ENCODE measurements at regions not wholly inside any gene's neighbourhood (a gene's known extent, or its start where the extent isn't known, plus 50 kb on each side); places are given as distances from the start of the nearest gene placed in this dataset.
A peak's percentile ranks its signal among the peaks of the same experiment; 100 is the strongest.

GRCh38 chr1:73034271-73034670 lies 751.9 kb upstream of the NEGR1 start:
- 27 to 30% methylated on average over 4 of the region's 4 CpGs for WGBS, 2 experiments (ENCODE audit: low coverage in 1 of 2, low lambda C conversion rate in 2 of 2, missing lambda C conversion rate in 2 of 2)
- in situ Hi-C loops (cut with MboI), result no loop called here
- no peak overlapping the region for H3K4me3 ChIP-seq
- no peaks in the 10 kb centered on the region for H3F3A ChIP-seq (ENCODE audit: insufficient read depth)
- H3K4me1 ChIP-seq (ENCODE audit: insufficient read depth), result no peaks in the 10 kb centered on the region
- H3K27ac ChIP-seq, result no peak overlapping the region
- DNase-seq, result no peak
- no peaks in the 10 kb centered on the region for H3K9me2 ChIP-seq (ENCODE audit: insufficient read depth)
- no peaks in the 10 kb centered on the region for H3K36me3 ChIP-seq (ENCODE audit: low read depth)
- H3K79me2 ChIP-seq (ENCODE audit: insufficient read depth), result no peaks in the 10 kb centered on the region
- H4K20me1 ChIP-seq (ENCODE audit: insufficient read depth), result no peaks in the 10 kb centered on the region
- H3K27me3 ChIP-seq (replicated peaks; ENCODE audit: insufficient read depth), result no peaks in the 10 kb centered on the region
- no peaks in the 10 kb centered on the region for H3K9me3 ChIP-seq (ENCODE audit: low read depth)
- H3K4me2 ChIP-seq (ENCODE audit: unreplicated experiment), result no peak overlapping the region
- H3K9ac ChIP-seq, result no peak overlapping the region
- TF ChIP-seq EZH2phosphoT487 (IDR thresholded peaks at IDR 0.05; ENCODE audit: insufficient read depth, low read depth) (no peak), EZH2 (IDR thresholded peaks at IDR 0.05; ENCODE audit: insufficient read depth, poor library complexity, severe bottlenecking) (no peak)
- H2AFZ ChIP-seq, result no peak overlapping the region

DNA sequence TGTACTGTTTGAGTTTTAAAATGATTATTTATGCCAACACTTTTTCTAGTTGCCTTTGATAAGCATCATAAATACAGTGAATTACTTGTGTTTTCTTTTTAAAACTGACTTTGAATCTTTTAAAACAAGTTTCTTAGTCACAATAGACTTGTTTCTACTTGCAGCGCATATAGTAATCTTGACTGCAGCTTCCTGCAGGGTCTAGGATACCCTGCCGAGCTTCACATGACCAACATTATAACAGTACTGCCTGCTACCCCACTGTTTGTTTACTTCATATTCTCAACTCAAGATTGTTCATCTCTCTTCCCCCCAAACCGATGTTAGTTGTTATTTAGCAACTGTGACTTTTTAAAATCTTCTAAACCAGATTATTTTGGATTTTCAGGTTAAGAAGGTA lies 751.3 kb upstream of the NEGR1 start:
- Histone ChIP-seq H3F3A (ENCODE audit: insufficient read depth) (no peaks in the 10 kb centered on the region), H3K9ac (no peak overlapping the region), H3K4me1 (ENCODE audit: insufficient read depth) (no peaks in the 10 kb centered on the region), H3K9me3 (ENCODE audit: low read depth) (no peaks in the 10 kb centered on the region), H3K9me2 (ENCODE audit: insufficient read depth) (no peaks in the 10 kb centered on the region), H3K4me2 (ENCODE audit: unreplicated experiment) (no peak overlapping the region), H3K27me3 (replicated peaks; ENCODE audit: insufficient read depth) (no peaks in the 10 kb centered on the region), H3K79me2 (ENCODE audit: insufficient read depth) (no peaks in the 10 kb centered on the region), H4K20me1 (ENCODE audit: insufficient read depth) (no peaks in the 10 kb centered on the region), H3K27ac (no peak overlapping the region), H2AFZ (no peak overlapping the region), H3K36me3 (ENCODE audit: low read depth) (no peaks in the 10 kb centered on the region), H3K4me3 (no peak overlapping the region)
- in situ Hi-C loops (cut with MboI), result no loop called here
- TF ChIP-seq EZH2phosphoT487 (IDR thresholded peaks at IDR 0.05; ENCODE audit: insufficient read depth, low read depth), result no peak
- TF ChIP-seq EZH2 (IDR thresholded peaks at IDR 0.05; ENCODE audit: insufficient read depth, poor library complexity, severe bottlenecking), result no peak
- WGBS, 2 experiments (ENCODE audit: low coverage in 1 of 2, low lambda C conversion rate in 2 of 2, missing lambda C conversion rate in 2 of 2), result 27 to 33% methylated on average over 3 of the region's 3 CpGs
- DNase-seq, result no peak

- Histone ChIP-seq H3K4me1 (ENCODE audit: insufficient read depth) (no peaks in the 10 kb centered on the region), H3K79me2 (ENCODE audit: insufficient read depth) (no peaks in the 10 kb centered on the region), H4K20me1 (ENCODE audit: insufficient read depth) (no peaks in the 10 kb centered on the region), H3F3A (ENCODE audit: insufficient read depth) (no peaks in the 10 kb centered on the region), H3K36me3 (ENCODE audit: low read depth) (no peaks in the 10 kb centered on the region), H3K4me2 (ENCODE audit: unreplicated experiment) (no peak overlapping the region), H3K27me3 (replicated peaks; ENCODE audit: insufficient read depth) (no peaks in the 10 kb centered on the region), H2AFZ (no peak overlapping the region), H3K9me2 (ENCODE audit: insufficient read depth) (no peaks in the 10 kb centered on the region), H3K9me3 (ENCODE audit: low read depth) (no peaks in the 10 kb centered on the region), H3K4me3 (no peak overlapping the region), H3K9ac (no peak overlapping the region), H3K27ac (no peak overlapping the region)
- peak; percentile 0 for DNase-seq
- in situ Hi-C loops (cut with MboI), result no loop called here
- 1 to 2% methylated on average over 2 of the region's 2 CpGs for WGBS, 2 experiments (ENCODE audit: low coverage in 1 of 2, low lambda C conversion rate in 2 of 2, missing lambda C conversion rate in 2 of 2)
- TF ChIP-seq EZH2 (IDR thresholded peaks at IDR 0.05; ENCODE audit: insufficient read depth, poor library complexity, severe bottlenecking), result no peak
- no peak for TF ChIP-seq EZH2phosphoT487 (IDR thresholded peaks at IDR 0.05; ENCODE audit: insufficient read depth, low read depth)
Measured at GRCh38 chr1:73029571-73029970, 747.2 kb upstream of the NEGR1 start.

DNA sequence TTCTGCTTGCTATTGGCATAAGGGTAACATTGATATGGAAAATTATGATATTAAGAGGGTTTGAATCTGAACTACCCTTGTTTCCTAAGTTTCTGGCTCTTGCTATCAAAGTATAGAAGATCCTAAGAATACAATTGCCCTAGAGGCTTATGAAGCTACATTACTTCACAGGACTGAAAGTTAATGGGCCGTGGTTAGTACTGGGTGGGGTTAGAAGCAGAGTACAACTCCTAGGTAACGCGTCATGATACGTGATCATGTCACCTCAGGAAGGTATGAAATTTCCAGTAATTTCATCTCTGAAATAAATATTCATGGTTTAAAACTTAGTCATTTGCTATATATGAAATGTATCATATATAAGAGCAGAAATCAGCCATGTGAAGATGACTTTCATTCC lies 743.8 kb upstream of the NEGR1 start:
- H3F3A ChIP-seq (ENCODE audit: insufficient read depth), result no peaks in the 10 kb centered on the region
- 42 to 45% methylated on average over 4 of the region's 4 CpGs for WGBS, 2 experiments (ENCODE audit: low coverage in 1 of 2, low lambda C conversion rate in 2 of 2, missing lambda C conversion rate in 2 of 2)
- TF ChIP-seq EZH2phosphoT487 (IDR thresholded peaks at IDR 0.05; ENCODE audit: insufficient read depth, low read depth) (no peak), EZH2 (IDR thresholded peaks at IDR 0.05; ENCODE audit: insufficient read depth, poor library complexity, severe bottlenecking) (no peak)
- no peaks in the 10 kb centered on the region for H3K79me2 ChIP-seq (ENCODE audit: insufficient read depth)
- H3K4me3 ChIP-seq, result no peak overlapping the region
- H3K9me2 ChIP-seq (ENCODE audit: insufficient read depth), result no peaks in the 10 kb centered on the region
- in situ Hi-C loops (cut with MboI), result no loop called here
- no peaks in the 10 kb centered on the region for H3K27me3 ChIP-seq (replicated peaks; ENCODE audit: insufficient read depth)
- no peak overlapping the region for H2AFZ ChIP-seq
- no peaks in the 10 kb centered on the region for H4K20me1 ChIP-seq (ENCODE audit: insufficient read depth)
- no peak overlapping the region for H3K27ac ChIP-seq
- H3K9me3 ChIP-seq (ENCODE audit: low read depth), result no peaks in the 10 kb centered on the region
- H3K36me3 ChIP-seq (ENCODE audit: low read depth), result no peaks in the 10 kb centered on the region
- no peak for DNase-seq
- no peaks in the 10 kb centered on the region for H3K4me1 ChIP-seq (ENCODE audit: insufficient read depth)
- no peak overlapping the region for H3K9ac ChIP-seq
- no peak overlapping the region for H3K4me2 ChIP-seq (ENCODE audit: unreplicated experiment)

DNA sequence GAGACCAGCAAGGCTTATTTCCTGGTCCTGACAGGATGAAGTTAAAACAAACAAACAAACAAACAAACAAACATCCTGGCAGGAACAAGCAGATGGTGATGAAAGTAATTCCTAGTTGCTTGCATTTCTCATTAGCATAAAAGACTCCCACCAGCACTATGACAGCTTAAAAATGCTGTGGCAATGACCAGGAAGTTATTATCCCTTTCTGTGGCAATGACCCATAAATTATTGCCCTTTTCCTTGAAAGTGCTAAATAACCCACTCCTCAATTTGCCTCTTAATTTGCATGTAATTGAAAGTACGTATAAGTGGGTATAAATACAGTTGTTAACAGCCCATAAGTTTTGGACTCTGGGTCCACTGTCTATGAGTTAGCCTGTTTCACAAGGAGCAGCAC lies 727.6 kb upstream of the NEGR1 start:
- no peaks in the 10 kb centered on the region for H3K4me1 ChIP-seq (ENCODE audit: insufficient read depth)
- H3K9ac ChIP-seq, result no peak overlapping the region
- in situ Hi-C loops (cut with MboI), result no loop called here
- no peaks in the 10 kb centered on the region for H3K27me3 ChIP-seq (replicated peaks; ENCODE audit: insufficient read depth)
- H3K27ac ChIP-seq, result no peak overlapping the region
- H3K9me3 ChIP-seq (ENCODE audit: low read depth), result no peaks in the 10 kb centered on the region
- 0 to 10% methylated on average over 1 of the region's 1 CpG for whole genome bisulfite sequencing, 2 experiments (ENCODE audit: low coverage in 1 of 2, low lambda C conversion rate in 2 of 2, missing lambda C conversion rate in 2 of 2)
- no peaks in the 10 kb centered on the region for H3K79me2 ChIP-seq (ENCODE audit: insufficient read depth)
- H3K4me3 ChIP-seq, result no peak overlapping the region
- no peak overlapping the region for H2AFZ ChIP-seq
- H3F3A ChIP-seq (ENCODE audit: insufficient read depth), result no peaks in the 10 kb centered on the region
- no peak overlapping the region for H3K4me2 ChIP-seq (ENCODE audit: unreplicated experiment)
- no peaks in the 10 kb centered on the region for H3K36me3 ChIP-seq (ENCODE audit: low read depth)
- no peak for TF ChIP-seq EZH2 (IDR thresholded peaks at IDR 0.05; ENCODE audit: insufficient read depth, poor library complexity, severe bottlenecking)
- TF ChIP-seq EZH2phosphoT487 (IDR thresholded peaks at IDR 0.05; ENCODE audit: insufficient read depth, low read depth), result no peak
- H3K9me2 ChIP-seq (ENCODE audit: insufficient read depth), result no peaks in the 10 kb centered on the region
- no peaks in the 10 kb centered on the region for H4K20me1 ChIP-seq (ENCODE audit: insufficient read depth)
- DNase-seq, result no peak
